ENCODE measurements at regions not wholly inside any gene's neighbourhood (a gene's known extent, or its start where the extent isn't known, plus 50 kb on each side); places are given as distances from the start of the nearest gene placed in this dataset.

GRCh38 chr1:56237491-56238064, 341.8 kb downstream of the PLPP3 start:
- Histone ChIP-seq H3K9me3 (peaks cover 0 to 11% (median 7%) of the 10 kb centered on the region in 4 donors), H3K36me3 (no peaks in the 10 kb centered on the region), H3K27ac (replicated peaks in 1 of 4) (no peak overlapping the region), H3K27me3 (no peaks in the 10 kb centered on the region), H3K4me1 (peaks cover 0 to 3% (median 0%) of the 10 kb centered on the region in 4 donors), H3K4me3 (no peak overlapping the region)
- no peak for DNase-seq (ENCODE audit: extremely low spot score)
- intact Hi-C loops (cut with DNase I) = no loop called here
- TF ChIP-seq POLR2AphosphoS5 (IDR thresholded peaks at IDR 0.05) = no peak
- TF ChIP-seq EP300 (IDR thresholded peaks at IDR 0.05) = no peak
- no peak for TF ChIP-seq POLR2A (IDR thresholded peaks at IDR 0.05; ENCODE audit: low read depth)
- TF ChIP-seq CTCF (IDR thresholded peaks at IDR 0.05) = no peak
- 97% methylated on average over 4 of the region's 4 CpGs for WGBS

GRCh38 chr1:56236688-56237087, 342.7 kb downstream of the PLPP3 start:
- H3K36me3 ChIP-seq = no peaks in the 10 kb centered on the region
- WGBS = 93% methylated on average over 4 of the region's 4 CpGs
- intact Hi-C loops (cut with DNase I) = no loop called here
- peaks cover 0 to 9% (median 4%) of the 10 kb centered on the region in 4 donors for H3K9me3 ChIP-seq
- H3K27ac ChIP-seq (replicated peaks in 1 of 4) = no peak overlapping the region
- no peak for DNase-seq (ENCODE audit: extremely low spot score)
- no peaks in the 10 kb centered on the region for H3K27me3 ChIP-seq
- peaks cover 0 to 3% (median 0%) of the 10 kb centered on the region in 4 donors for H3K4me1 ChIP-seq
- H3K4me3 ChIP-seq = no peak overlapping the region
- no peak for TF ChIP-seq CTCF (IDR thresholded peaks at IDR 0.05)
- no peak for TF ChIP-seq EP300 (IDR thresholded peaks at IDR 0.05)
- no peak for TF ChIP-seq POLR2A (IDR thresholded peaks at IDR 0.05; ENCODE audit: low read depth)
- no peak for TF ChIP-seq POLR2AphosphoS5 (IDR thresholded peaks at IDR 0.05)

GRCh38 chr1:56235909-56236510, 343.4 kb downstream of the PLPP3 start:
- DNase-seq (ENCODE audit: extremely low spot score) = no peak

GRCh38 chr1:56229186-56229585, 350.2 kb downstream of the PLPP3 start:
- H3K4me1 ChIP-seq = peaks cover 0 to 3% (median 0%) of the 10 kb centered on the region in 4 donors
- H3K9me3 ChIP-seq = no peaks in the 10 kb centered on the region
- no peaks in the 10 kb centered on the region for H3K27me3 ChIP-seq
- 67% methylated on average over 8 of the region's 8 CpGs for WGBS
- intact Hi-C loops (cut with DNase I) = no loop called here
- H3K4me3 ChIP-seq = no peak overlapping the region
- no peak for TF ChIP-seq EP300 (IDR thresholded peaks at IDR 0.05)
- no peak for TF ChIP-seq CTCF (IDR thresholded peaks at IDR 0.05)
- no peak for TF ChIP-seq POLR2AphosphoS5 (IDR thresholded peaks at IDR 0.05)
- no peak for TF ChIP-seq POLR2A (IDR thresholded peaks at IDR 0.05; ENCODE audit: low read depth)
- no peak for DNase-seq (ENCODE audit: extremely low spot score)
- no peak overlapping the region for H3K27ac ChIP-seq (replicated peaks in 1 of 4)
- no peaks in the 10 kb centered on the region for H3K36me3 ChIP-seq

More at GRCh38 chr1:56235909-56236510, 343.4 kb downstream of the PLPP3 start:
- peaks cover 0 to 3% (median 0%) of the 10 kb centered on the region in 4 donors for H3K4me1 ChIP-seq
- no peaks in the 10 kb centered on the region for H3K36me3 ChIP-seq
- TF ChIP-seq POLR2A (IDR thresholded peaks at IDR 0.05; ENCODE audit: low read depth) = no peak
- TF ChIP-seq POLR2AphosphoS5 (IDR thresholded peaks at IDR 0.05) = no peak
- TF ChIP-seq EP300 (IDR thresholded peaks at IDR 0.05) = no peak
- TF ChIP-seq CTCF (IDR thresholded peaks at IDR 0.05) = no peak
- H3K9me3 ChIP-seq = peaks cover 0 to 2% (median 0%) of the 10 kb centered on the region in 4 donors
- H3K27ac ChIP-seq (replicated peaks in 1 of 4) = no peak overlapping the region
- H3K4me3 ChIP-seq = no peak overlapping the region
- intact Hi-C loops (cut with DNase I) = no loop called here
- no peaks in the 10 kb centered on the region for H3K27me3 ChIP-seq
- WGBS = 87% methylated on average over 2 of the region's 2 CpGs
